NCI-H1436 (cell line): ENCODE measurements at regions not wholly inside any gene's neighbourhood (a gene's known extent, or its start where the extent isn't known, plus 50 kb on each side); places are given as distances from the start of the nearest gene placed in this dataset.

Experiments
- DNase-seq: peaks from one replicate; lab custom pipeline; 2025; lab: John Stamatoyannopoulos, UW

DNA sequence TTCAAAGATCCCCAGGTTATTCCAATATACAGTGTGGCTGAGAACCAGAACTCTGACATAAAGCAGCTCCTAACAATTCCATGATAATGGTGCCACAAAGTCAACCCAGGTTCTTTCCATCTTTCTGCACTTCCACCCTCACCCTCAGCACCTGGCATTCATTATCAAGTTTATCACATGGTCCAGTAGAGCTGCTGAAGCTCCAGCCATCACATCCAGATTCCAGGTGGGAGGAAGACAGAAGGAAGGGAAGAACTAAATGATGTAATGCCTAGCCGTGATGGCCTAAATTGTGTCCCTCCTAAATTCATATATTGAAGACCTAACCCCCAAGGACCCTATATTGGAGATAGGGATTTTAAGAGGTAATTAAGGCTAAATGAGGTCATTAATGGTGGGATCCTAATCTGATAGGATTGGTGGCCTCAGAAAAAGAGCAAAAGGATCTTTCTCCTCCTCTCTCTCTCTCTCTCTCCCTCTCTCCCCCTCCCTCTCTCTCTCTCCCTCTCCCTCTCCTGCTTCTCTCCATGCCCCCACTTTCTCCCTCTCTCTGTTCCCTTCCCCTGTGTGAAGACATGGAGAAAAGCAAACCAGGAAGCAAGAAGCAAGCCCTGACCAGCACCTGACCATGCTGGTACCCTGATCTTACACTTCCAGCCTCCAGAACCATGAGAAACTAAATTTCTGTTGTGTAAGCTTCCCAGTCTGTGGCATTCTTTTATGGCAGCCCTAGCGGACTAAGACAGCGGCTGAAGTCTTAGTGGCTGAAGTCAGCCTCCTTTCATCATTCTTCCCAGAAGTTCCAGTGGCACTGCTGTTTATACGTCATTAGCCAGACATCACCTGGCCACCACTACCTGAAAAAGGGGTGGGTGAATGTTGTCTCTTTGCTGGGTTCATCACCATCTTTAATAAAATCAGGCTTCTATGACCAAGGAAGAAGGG lies 369.7 kb upstream of the PROK2 start:
- DNase-seq: no peak

DNA sequence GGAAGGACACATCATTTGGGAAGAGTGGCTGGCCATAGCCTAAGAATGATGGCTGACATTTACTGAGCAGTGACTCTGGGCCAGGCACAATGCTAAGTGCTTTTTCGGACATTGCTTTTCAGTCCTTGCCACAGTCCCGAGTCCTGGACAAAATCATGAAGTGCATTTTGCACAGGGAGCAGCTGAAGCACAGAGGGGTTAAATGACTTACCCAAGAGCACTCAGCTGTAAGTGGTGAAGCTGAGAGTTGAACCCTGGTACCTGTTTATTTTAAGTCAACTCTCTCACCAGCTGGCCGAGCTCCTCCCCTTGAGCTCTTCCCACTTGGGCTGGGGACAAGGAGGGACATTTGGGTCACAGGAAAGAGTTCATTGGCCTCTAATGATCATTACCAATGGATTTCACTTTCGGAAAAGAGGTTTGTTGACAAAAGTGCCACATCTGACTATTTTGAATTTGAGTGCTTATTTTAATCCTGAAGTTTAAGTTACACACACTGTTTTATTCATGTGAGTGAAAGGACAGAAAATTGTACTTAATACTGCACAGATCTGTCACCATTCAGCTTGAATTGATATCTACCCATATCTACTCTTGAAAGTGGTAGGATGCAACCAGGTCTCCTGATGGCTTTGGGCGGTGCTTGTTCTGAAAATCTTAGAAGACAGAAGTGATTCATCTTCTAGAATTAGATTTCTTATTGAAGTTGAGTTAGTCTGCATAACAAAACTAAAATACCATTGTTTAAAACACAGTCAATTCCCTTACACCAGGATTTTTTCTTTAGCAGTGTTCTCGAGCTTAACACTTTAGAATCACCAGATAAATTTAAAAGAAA lies 368.7 kb upstream of the PROK2 start:
- no peak for DNase-seq

DNA sequence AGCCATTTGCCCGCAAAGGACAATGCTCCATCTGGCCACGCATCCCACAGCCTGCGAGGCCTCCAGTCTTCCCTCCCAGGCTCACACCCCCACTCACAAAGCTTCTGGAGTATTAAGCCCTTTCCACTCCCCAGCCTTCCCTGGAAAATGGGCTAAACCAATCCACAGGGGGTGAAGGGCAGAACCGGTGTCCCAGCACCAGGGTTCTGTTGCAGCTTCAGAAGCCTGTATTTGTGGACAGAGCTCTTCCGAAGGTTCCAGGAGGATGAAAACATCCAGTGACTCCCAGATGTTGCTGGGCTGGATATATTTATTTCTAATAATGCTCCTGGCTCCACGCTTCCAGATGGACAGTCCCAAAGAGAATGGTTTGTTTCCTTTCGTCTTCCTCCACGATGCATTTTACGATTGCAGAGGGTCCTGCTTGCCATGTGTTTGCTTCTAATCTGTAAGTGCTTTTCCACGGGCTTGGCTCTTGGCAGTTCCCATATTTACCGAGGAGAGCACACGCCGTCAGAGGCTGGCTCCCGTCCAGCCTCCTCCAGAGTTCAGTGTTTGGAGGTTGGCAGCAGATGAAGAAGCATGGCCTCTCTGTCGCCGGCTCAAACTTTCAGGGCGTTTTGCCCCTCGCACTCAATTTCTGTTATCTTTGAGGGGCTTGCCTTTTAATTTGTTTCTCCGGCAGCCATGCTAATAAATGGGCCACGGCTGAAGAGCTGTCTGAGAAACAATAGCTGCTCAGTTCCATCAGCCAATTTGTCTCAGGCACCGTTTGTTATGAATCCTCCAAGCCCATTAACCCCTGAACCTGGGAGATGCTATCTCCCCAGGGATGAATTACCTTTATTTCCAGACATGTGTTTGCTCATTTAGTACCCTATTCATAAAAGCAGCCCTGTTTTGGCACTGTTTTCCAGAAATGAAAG lies 367.9 kb upstream of the PROK2 start:
- DNase-seq: no peak

DNA sequence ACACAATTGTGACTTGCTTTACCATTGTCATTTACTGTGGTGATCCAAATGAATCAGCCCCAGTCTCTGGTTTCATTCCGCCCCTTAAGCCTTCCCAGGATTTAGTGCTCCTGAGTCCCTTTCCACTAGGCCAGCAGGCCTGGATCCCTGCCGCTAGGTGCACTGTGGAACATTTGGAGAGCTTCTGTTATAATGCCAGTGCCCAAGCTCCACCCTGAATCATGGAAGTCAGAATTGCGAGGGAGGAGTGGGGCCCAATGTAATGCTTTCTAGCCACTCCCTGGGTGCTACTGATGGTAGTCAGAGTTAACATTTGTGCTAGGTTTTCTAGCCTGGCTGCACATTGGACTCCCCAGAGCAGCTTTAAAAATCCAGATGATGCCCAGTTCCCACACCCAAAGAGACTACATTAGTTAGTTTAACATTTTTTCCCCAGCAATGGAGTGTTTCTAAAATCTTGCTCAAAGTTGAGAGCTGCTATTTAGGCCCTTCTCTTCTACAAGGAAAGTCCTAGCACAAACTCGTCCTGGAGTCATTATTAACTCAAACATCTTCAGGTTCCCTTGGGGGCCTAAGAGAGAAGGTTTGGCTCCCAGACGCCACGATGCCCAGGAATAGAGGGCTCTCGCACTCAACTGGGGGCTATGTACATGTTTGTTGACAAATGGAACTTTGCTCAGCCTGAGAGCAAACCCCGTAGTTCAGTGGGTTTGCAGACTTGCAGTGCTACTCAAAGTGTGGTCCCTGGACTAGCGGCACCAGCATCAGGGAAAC lies 366.7 kb upstream of the PROK2 start:
- no peak for DNase-seq

DNA sequence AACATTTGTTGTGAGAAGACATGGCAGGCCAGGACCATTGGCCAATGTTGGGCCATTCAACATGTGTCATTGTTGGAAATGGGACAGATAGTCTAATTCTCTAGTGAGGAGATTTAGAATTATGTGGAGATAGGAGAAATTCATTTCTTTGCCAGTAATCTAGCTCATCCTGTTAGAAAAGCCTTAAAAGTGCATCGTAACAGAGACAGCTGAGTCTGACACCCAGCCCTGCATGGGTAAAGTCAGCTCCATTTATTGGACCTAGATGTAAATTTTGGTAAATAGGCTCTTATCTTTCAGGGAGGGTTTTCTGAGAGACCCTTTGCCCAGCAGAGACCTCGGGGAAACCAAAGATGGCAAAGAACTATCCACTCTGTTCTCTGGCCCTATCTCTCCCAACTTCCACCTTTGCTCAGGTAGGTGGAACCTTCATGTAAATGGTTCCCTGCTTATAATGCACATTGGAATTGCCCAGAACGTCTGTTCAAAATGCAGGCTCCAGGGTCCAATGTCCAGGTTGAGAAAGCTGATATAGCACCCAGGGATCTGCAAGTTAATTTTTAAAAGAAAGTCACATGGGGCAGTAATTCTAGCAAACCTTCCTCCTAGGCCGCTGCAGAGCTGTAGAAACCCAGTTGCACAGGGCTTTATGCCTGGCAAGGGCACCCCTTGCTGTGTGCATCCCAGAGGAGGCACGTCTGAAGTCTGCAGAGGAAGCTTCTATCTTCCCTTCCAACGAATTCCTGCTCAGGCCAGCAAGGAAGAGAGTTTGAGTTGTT lies 365.9 kb upstream of the PROK2 start:
- no peak for DNase-seq

DNA sequence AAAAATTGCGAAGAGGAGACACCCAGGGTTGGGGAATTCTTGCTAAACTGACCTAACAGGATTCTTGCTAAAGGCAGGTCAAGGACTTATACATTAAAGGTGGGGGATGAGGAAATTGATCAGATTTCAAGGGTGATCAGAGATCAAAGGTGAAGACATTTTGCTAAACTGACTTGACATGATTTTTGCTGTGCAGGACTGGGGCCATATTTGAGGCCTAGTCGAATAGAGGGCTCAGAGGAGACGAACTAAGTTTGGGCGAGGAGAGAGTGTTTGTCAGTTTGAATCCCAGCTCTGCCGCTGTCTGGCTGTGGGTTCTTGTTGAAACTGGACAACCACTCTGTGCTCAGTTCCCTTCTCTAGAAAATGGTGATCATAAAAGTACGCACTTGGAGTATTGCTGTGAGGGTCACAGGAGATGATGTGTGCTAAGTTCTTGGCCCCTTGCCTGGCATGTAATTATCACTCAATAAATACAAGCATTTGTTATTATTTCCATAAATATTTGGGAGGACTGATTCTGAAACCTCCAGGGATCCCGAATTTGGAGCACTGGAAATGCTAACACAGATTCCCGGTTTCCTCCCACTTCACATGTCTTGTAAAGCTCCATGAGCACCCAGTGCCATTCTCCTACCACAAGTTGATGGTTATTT lies 364.8 kb upstream of the PROK2 start:
- no peak for DNase-seq

DNA sequence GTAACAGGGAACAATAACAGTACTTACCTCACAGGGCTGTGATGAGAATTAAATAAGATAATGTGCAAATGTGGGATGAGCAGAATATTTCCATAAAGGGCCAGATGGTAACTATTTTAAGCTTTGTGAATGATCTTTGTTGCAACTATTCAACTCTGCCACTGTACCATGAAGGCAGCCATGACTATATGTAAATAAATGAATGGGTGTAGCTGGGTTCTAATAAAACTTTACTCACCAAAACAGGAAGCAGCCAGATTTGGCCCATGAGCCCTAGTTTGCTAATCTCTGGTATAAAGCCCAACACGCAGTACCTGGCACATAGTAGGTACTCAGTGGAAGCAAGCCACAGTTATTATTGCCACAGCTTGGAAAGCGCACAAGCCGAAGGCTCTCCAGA lies 362.7 kb upstream of the PROK2 start:
- DNase-seq: no peak

DNA sequence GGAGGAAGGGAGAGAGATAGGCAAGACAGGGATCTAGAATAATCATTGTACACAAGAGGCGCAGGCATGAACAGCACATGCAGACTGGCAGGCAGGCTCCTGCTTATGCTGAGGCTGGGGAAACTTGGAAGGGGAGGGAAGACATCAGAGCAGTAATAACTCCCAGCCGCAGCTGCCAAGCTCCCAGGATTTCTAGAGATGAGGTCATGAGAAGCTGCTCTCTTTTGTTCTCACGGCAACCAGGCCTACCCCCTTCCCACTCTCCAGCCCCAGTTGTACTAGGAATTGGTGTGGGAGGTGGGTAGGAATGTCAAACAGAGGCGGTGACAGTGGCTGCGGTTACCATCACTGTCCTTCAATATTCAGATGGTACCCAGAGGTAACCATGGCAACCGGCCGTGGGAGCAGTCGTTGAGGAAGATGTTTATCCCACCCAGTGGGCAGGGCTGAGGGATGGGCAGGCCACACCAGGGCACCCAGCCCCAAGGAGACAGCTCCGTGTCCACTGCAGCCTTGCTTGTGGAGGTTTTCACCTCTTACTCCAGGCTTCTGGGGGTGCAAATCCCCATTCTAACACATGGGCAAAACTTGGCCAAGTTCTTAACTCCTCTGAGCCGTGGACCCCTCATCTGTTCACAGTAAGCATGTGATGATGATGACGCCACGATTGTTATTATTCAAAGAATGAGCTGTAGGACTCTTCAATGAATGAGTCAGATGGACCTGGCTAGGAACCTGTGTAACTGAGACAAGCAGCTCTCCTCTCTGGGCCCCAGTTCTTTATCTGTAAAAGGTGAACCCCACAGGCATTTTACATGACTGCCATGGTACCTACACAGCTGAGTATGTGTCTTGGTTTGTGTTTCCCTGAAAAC lies 360.8 kb upstream of the PROK2 start:
- no peak for DNase-seq

DNA sequence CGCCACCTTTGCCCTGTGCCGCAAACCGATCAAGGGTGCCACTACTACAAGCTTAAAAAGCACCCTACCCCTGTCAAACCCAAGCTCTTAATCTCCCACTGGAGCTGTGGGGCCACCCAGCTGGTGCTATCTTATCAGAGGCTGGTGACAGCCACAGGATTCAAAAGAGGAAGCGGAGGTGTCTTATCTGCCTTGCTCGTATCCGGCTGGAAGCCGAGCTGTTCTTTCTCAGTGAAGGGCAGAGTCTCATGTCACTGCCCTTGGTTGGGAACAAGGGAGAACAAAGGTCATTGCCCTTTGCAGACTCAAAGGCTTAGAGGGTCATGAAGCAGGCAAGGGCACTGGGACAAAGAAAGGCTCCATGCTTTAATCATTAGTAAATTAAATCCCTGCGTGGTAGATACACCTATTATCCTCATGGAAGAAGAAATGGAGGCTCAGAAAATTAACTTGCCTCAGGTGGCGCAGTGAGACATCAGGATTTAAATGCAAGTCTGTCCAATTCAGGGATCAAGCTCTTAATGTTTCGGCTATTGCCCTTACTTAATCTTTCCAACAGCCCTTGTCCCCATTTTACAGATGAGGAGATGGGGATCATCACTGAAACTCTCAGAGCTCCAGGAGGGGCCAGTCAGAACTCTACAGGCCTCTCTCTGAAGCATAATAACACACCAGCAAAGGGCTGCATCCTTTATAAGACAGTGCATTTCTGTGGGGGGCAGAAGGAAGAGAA lies 360.0 kb upstream of the PROK2 start:
- DNase-seq: no peak

DNA sequence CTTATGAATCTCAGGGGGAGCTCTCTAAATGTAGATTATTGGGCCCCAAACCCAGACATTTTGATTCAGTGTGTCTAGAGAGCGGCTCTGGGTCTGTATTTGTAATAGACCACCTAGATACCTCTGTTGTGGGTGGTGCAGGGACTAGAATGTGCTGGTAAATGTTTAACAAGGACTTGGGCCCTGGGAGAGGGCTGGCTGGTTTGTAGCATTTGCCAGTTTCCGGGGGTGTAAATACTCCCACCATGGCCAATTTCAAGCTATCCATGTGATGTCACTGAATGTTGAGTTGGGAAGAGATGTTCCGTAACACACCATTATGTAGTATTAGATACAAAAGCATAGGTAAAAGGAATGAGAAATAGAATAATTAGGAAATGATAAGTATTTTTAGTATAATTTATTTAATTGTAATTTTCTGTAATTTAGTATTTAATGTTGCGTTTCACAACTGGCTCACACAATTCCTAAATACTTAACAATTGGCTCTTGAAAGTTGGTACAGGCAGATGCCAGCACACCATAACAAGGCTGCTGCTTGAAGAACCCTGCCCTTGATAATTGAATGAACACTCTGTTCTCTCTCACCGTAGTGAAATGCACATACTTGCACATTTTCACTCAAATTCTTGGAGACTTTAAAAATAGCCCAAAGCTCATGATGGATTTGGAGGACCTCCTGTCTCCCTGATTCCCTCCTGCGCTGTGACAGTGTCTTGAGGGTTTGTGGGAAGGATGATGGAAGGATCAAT lies 359.2 kb upstream of the PROK2 start:
- no peak for DNase-seq

DNA sequence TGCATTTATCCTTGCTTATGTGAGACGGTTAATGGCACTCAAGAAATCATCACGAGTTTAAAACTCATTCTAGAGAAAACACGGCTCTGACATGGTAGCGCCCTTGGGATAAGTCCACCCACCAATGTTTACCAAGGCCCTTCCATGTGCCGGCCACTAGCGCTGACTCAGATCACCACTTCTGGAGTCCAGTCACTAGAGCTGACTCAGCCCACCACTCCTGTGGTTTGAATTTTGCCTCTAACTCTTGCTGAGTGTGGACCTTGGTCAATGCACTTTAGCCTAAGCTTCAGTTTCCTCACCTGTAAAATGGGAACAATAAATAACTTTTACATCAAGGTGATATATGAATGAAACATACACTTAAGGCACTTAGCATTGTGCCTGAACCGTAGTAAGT lies 358.4 kb upstream of the PROK2 start:
- no peak for DNase-seq

DNA sequence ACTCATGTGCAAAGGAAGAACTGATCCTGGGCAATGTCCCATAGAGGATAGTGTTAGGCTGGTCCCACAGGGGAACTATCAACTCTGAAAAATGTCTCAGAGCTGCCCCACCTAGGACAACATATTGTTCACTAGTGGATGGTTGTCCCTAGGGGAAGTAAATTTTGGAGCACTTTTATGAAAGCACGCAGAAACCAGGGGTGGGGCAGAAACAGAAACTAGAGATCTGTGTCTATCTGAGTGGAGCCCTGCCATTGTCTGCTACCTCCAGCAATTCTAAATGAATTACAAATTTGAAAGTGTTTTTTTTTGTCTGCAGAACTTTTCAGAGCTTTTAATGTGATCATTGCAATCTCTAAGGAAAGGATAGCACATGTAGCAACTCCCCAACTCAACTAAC lies 357.1 kb upstream of the PROK2 start:
- DNase-seq: no peak

DNA sequence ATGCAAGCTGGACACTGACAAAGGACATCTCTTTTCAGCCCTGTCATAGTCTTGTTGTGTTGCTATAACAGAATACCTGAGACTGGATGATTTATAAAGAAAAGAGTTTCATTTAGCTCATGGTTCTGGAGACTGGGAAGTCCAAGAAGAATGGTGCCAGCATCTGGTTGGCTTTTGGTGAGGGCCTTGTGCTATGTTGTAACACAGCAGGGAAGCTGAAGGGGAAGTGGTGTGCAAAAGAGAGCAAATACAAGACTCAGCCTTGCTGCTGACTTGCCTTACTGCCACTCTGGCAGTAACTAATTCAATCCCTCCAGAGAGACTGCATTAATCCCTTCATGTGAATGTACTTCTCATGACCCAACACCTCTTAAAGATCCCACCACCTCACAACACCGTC lies 356.3 kb upstream of the PROK2 start:
- no peak for DNase-seq

DNA sequence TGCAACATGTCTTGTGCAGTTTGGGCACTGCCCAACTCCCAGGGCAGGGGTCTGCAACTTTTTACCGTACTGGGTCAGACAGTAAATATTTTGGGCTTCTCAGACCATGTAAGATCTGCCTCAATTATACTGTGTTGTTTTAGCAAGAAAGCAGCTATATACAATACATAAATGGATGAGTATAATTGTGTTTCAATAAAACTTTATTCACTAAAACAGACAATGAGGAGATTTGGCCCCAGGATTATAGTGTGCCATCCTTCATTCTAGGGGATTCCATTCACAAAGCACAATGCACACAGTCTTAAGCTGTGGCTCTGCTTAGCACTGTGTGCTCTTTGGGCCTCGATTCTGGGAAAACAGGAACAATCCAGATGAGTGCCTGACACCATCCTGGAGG lies 354.4 kb upstream of the PROK2 start:
- DNase-seq: no peak

DNA sequence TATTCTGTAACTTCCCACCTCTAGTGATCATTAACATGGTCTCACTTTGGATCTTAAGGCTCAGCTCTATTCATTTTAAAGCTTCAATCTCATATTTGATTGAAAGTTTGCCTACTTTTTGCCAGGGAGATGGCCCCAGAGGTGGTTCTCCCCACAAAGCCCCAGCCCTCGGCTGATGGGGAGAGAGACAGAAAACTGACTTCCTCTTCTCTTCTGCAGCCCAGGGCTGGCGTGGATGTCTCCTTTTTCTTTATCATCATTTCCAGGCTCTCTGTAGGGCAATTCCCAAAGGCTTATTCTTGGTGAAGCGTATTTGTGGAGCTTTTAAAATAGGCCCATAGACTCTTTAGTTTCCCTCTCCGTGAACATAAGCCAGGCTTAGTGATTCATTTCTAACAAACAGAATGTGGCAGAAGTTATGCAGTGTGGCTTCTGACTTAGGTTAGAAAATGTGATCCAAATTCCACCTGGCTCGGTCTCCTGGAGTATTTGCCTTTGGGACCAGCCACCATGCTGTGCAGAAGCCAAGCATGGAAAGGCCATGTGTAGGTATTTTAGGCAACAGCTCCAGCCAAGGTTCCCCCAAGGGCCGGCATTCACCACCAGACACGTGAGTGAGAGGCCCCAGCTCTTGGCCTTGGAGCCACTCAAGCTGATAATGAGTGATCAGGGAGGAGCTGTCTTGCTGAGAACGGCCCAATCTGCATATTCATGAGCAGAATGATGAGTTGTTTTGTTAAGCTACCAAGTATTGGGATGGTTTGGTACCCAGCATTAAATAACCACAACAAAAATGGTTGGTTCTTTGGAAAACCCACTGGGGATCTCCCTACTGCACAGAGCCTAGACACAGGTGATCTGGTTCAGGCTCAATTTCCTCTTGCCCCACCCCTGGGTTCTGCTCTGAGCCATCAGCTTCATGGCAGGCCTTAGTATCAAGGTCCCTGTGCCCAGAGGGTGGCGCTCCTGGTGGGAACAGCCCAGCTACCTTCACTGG lies 353.2 kb upstream of the PROK2 start:
- no peak for DNase-seq

DNA sequence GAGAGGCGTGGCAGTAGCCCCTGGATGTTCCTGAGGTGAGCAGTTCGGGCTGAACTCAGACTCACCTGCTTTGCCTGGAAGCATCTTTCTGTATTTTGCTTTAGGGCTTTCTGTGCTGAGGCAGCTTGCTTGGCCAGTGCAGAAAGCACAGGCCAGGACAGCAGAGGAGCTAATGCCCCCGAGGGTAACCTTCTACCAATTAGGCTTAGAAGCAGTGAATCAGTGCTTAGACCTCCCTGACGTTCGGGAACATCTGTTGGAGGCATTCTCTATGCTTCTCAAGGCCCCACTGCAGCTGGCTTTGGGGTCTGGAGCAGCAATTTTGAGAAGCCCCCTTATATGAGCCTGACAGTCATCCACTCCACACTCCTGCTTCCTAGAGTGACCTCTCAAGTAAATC lies 350.7 kb upstream of the PROK2 start:
- DNase-seq: no peak
